ENCODE measurements at regions not wholly inside any gene's neighbourhood (a gene's known extent, or its start where the extent isn't known, plus 50 kb on each side); places are given as distances from the start of the nearest gene placed in this dataset.

GRCh38 chrX:129239371-129239770, 283.9 kb downstream of the SMARCA1 start:
- no peak for DNase-seq (ENCODE audit: extremely low spot score)
- CTCF ChIA-PET = no interaction called here
- POLR2A ChIA-PET = no interaction called here
- no peak for TF ChIP-seq PKNOX1 (IDR thresholded peaks at IDR 0.05)
- no peak for TF ChIP-seq ARNT (IDR thresholded peaks at IDR 0.05)
- TF ChIP-seq NFRKB (IDR thresholded peaks at IDR 0.05) = no peak
- TF ChIP-seq FOXM1 (IDR thresholded peaks at IDR 0.05; ENCODE audit: borderline replicate concordance) = no peak
- TF ChIP-seq BHLHE40 (IDR thresholded peaks at IDR 0.05; ENCODE audit: borderline replicate concordance) = no peak
- TF ChIP-seq FOXK2 (IDR thresholded peaks at IDR 0.05) = no peak
- no peak for TF ChIP-seq SP1 (IDR thresholded peaks at IDR 0.05)
- TF ChIP-seq L3MBTL2 (conservative IDR thresholded peaks at IDR 0.05) = no peak
- TF ChIP-seq ZNF384 (IDR thresholded peaks at IDR 0.05) = no peak
- TF ChIP-seq CTBP1 (IDR thresholded peaks at IDR 0.05; ENCODE audit: borderline replicate concordance) = no peak
- no peak for TF ChIP-seq LEF1 (IDR thresholded peaks at IDR 0.05; ENCODE audit: borderline replicate concordance)
- TF ChIP-seq SUZ12 (IDR thresholded peaks at IDR 0.05) = no peak
- no peak for TF ChIP-seq FOXA1 (IDR thresholded peaks at IDR 0.05)
- TF ChIP-seq TARDBP (IDR thresholded peaks at IDR 0.05) = no peak
- TF ChIP-seq ELF4 (IDR thresholded peaks at IDR 0.05) = no peak

GRCh38 chrX:129238011-129238410, 285.3 kb downstream of the SMARCA1 start:
- POLR2A ChIA-PET = no interaction called here

GRCh38 chrX:129235903-129236302, 287.4 kb downstream of the SMARCA1 start:
- CTCF ChIA-PET = no interaction called here

More at GRCh38 chrX:129238011-129238410, 285.3 kb downstream of the SMARCA1 start:
- TF ChIP-seq BHLHE40 (IDR thresholded peaks at IDR 0.05; ENCODE audit: borderline replicate concordance) (no peak), PKNOX1 (IDR thresholded peaks at IDR 0.05) (no peak), ZNF384 (IDR thresholded peaks at IDR 0.05) (no peak)
- CTCF ChIA-PET = no interaction called here
- no peak for DNase-seq (ENCODE audit: extremely low spot score)

GRCh38 chrX:129233786-129234185, 289.5 kb downstream of the SMARCA1 start:
- no peak for DNase-seq (ENCODE audit: extremely low spot score)
- POLR2A ChIA-PET = no interaction called here
- TF ChIP-seq BHLHE40 (IDR thresholded peaks at IDR 0.05; ENCODE audit: borderline replicate concordance) (no peak), LEF1 (IDR thresholded peaks at IDR 0.05; ENCODE audit: borderline replicate concordance) (no peak)
- CTCF ChIA-PET = no interaction called here

More at GRCh38 chrX:129235903-129236302, 287.4 kb downstream of the SMARCA1 start:
- DNase-seq (ENCODE audit: extremely low spot score) = peak; percentile 25
- TF ChIP-seq BHLHE40 (IDR thresholded peaks at IDR 0.05; ENCODE audit: borderline replicate concordance) (no peak), TARDBP (IDR thresholded peaks at IDR 0.05) (no peak), CTBP1 (IDR thresholded peaks at IDR 0.05; ENCODE audit: borderline replicate concordance) (no peak), SP1 (IDR thresholded peaks at IDR 0.05) (no peak), LEF1 (IDR thresholded peaks at IDR 0.05; ENCODE audit: borderline replicate concordance) (no peak), NFRKB (IDR thresholded peaks at IDR 0.05) (no peak), L3MBTL2 (conservative IDR thresholded peaks at IDR 0.05) (no peak), ARNT (IDR thresholded peaks at IDR 0.05) (no peak), FOXK2 (IDR thresholded peaks at IDR 0.05) (no peak), ZNF384 (IDR thresholded peaks at IDR 0.05) (no peak), HDGF (IDR thresholded peaks at IDR 0.05; ENCODE audit: borderline replicate concordance) (no peak), SUZ12 (IDR thresholded peaks at IDR 0.05) (no peak), FOXM1 (IDR thresholded peaks at IDR 0.05; ENCODE audit: borderline replicate concordance) (no peak), PKNOX1 (IDR thresholded peaks at IDR 0.05) (no peak), ELF4 (IDR thresholded peaks at IDR 0.05) (no peak)
- POLR2A ChIA-PET = no interaction called here

- CTCF ChIA-PET = no interaction called here
- no peak for DNase-seq (ENCODE audit: extremely low spot score)
Measured at GRCh38 chrX:129230850-129231512, 292.3 kb downstream of the SMARCA1 start.

More at GRCh38 chrX:129230850-129231512, 292.3 kb downstream of the SMARCA1 start:
- POLR2A ChIA-PET = no interaction called here
- TF ChIP-seq HDGF (IDR thresholded peaks at IDR 0.05; ENCODE audit: borderline replicate concordance) (no peak), CTBP1 (IDR thresholded peaks at IDR 0.05; ENCODE audit: borderline replicate concordance) (no peak), FOXM1 (IDR thresholded peaks at IDR 0.05; ENCODE audit: borderline replicate concordance) (no peak), FOXA1 (IDR thresholded peaks at IDR 0.05) (no peak), ELF4 (IDR thresholded peaks at IDR 0.05) (no peak), ARNT (IDR thresholded peaks at IDR 0.05) (no peak), LEF1 (IDR thresholded peaks at IDR 0.05; ENCODE audit: borderline replicate concordance) (no peak), PKNOX1 (IDR thresholded peaks at IDR 0.05) (no peak), FOXK2 (IDR thresholded peaks at IDR 0.05) (no peak), BHLHE40 (IDR thresholded peaks at IDR 0.05; ENCODE audit: borderline replicate concordance) (no peak), NFRKB (IDR thresholded peaks at IDR 0.05) (no peak), ZNF384 (IDR thresholded peaks at IDR 0.05) (no peak), SP1 (IDR thresholded peaks at IDR 0.05) (no peak), L3MBTL2 (conservative IDR thresholded peaks at IDR 0.05) (no peak), SUZ12 (IDR thresholded peaks at IDR 0.05) (no peak)

All from HEK293T (cell line).